Mesodermal cell (in vitro differentiated cells): ENCODE measurements at regions not wholly inside any gene's neighbourhood (a gene's known extent, or its start where the extent isn't known, plus 50 kb on each side); places are given as distances from the start of the nearest gene placed in this dataset.
"Not testable (repeated sequence)": the region's sequence is repeated elsewhere in the genome, so short reads cannot be mapped to it uniquely, and the experiment has no call there.

Experiments
- H3K27ac ChIP-seq: 2 replicates; pipeline ENCODE4 v1.7.0; 2013; ENCODE audit warnings: mild to moderate bottlenecking, low read depth, low read length, moderate library complexity; ENCODE audit not compliant: severe bottlenecking
- H3K36me3 ChIP-seq: 2 replicates; pipeline ENCODE4 v1.7.1; 2013; ENCODE audit warnings: mild to moderate bottlenecking, low read length, moderate library complexity; ENCODE audit not compliant: control insufficient read depth, insufficient read depth
- H3K4me1 ChIP-seq: one replicate; pipeline ENCODE4 v1.7.1; 2013; ENCODE audit warnings: mild to moderate bottlenecking, low read length; ENCODE audit not compliant: insufficient read depth, control insufficient read depth, poor library complexity, severe bottlenecking
- H3K4me3 ChIP-seq: 2 replicates; pipeline ENCODE4 v1.7.0; 2013; ENCODE audit warnings: low read length, control low read depth, mild to moderate bottlenecking; ENCODE audit not compliant: insufficient read depth, poor library complexity, severe bottlenecking; ENCODE audit errors: extremely low read depth
- H3K9me3 ChIP-seq: 2 replicates; pipeline ENCODE4 v1.7.1; 2013; ENCODE audit warnings: mild to moderate bottlenecking, low read length, moderate library complexity; ENCODE audit not compliant: control insufficient read depth
- WGBS, 2 experiments: methylation state at CpG; one replicate each; pipeline ENCODE4 v1.1.5; 2013; ENCODE audit warnings: missing lambda C conversion rate in 2 of 2; ENCODE audit not compliant: insufficient coverage in 2 of 2; 5-methylcytosine and 5-hydroxymethylcytosine counted together

DNA sequence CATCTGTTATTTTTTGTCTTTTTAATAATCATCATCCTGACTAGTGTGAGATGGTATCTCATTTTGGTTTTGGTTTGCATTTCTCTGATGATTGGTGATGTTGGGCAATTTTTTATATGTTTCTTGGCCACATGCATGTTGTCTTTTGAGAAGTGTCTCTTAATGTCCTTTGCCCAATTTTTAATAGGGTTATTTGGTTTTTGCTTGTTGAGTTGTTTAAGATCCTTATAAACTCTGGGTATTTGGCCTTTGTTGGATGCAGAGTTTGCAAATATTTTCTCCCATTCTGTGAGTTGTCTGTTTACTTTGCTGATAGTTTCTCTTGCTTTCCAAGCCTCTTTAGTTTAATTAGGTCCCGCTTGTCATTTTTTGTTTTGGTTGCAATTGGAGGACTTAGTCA is 152.1 kb upstream of the MED14 start:
- Histone ChIP-seq H3K4me3 (no peak overlapping the region), H3K36me3 (no peaks in the 10 kb centered on the region), H3K27ac (no peak overlapping the region), H3K4me1 (no peaks in the 10 kb centered on the region), H3K9me3 (no peaks in the 10 kb centered on the region)
- WGBS, 2 experiments, result no CpG with 5 or more reads among the region's 1 CpG

DNA sequence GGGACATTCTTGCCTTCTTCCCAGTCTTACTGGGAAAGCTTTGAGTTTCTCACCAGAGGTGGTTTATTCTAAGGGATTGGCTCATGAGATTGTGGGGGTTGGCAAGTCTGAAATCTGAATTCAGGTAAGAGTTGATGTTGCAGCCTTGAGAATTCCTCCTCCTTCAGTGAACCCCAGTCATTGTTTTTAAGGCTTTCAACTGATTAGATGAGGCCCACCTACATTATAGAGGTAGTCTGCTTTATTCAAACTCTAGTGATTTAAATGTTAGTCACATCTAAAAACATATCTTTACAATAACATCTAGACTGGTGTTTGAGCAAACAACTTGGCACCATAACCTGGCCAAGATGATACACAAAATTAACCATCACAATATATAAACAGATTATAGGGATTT is 156.5 kb upstream of the MED14 start:
- Histone ChIP-seq H3K4me1 (no peaks in the 10 kb centered on the region), H3K27ac (no peak overlapping the region), H3K4me3 (no peak overlapping the region), H3K36me3 (no peaks in the 10 kb centered on the region), H3K9me3 (no peaks in the 10 kb centered on the region)

DNA sequence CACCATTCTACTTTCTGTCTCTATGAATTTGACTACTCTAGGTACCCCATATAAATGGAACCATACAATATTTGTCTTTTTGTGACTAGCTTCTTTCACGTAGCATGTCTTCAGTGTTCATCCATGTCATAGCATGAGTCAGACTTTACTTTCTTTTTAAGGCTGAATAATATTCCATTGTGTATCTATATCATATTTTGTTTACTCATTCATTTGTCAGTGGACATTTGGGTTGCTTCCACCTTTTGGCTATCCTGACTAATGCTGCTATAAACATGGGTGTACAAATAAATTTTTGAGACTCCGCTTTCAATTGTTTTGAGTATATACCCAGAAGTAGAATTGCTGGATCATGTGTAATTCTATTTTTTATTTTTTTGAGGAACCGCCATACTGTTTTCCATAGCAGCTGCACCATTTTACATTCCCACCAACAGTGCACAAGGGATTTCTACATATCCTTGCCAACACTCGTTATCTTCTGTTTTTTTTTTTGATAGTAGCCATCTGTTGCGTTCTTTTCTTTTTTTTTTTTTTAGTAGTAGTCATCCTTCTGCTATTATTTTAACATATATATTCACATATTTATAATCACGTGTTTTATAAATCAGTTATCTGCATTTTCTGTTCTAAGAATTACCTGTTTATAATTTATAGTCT is 158.0 kb upstream of the MED14 start:
- Histone ChIP-seq H3K4me1 (no peaks in the 10 kb centered on the region), H3K4me3 (no peak overlapping the region), H3K36me3 (no peaks in the 10 kb centered on the region), H3K27ac (no peak overlapping the region), H3K9me3 (no peaks in the 10 kb centered on the region)
- no CpG with 5 or more reads among the region's 6 CpGs for WGBS, 2 experiments

DNA sequence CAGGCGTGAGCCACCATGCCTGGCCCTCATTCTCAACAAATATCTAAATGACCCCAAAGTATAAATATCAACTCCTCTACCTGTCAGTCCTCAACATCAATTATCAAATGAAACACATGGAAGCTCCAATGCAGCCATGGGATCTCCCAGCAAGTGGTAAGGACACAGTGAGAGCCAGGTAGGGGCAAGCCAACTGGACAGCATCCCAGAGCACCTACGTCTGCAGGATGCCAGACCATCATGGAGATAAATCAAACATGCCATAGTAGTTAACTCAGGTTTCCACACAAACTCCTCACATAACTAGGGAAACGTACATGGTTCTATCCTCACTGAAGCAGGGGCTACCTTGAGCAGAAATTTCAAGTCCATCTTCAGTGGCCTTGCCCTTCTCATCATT is 159.9 kb upstream of the MED14 start:
- no peaks in the 10 kb centered on the region for H3K9me3 ChIP-seq
- H3K4me1 ChIP-seq, result no peaks in the 10 kb centered on the region
- no peak overlapping the region for H3K4me3 ChIP-seq
- H3K27ac ChIP-seq, result no peak overlapping the region
- WGBS, 2 experiments, result 100% methylated on average over 1 of the region's 3 CpGs; no CpG with 5 or more reads in 1 of the 2 experiments
- no peaks in the 10 kb centered on the region for H3K36me3 ChIP-seq

DNA sequence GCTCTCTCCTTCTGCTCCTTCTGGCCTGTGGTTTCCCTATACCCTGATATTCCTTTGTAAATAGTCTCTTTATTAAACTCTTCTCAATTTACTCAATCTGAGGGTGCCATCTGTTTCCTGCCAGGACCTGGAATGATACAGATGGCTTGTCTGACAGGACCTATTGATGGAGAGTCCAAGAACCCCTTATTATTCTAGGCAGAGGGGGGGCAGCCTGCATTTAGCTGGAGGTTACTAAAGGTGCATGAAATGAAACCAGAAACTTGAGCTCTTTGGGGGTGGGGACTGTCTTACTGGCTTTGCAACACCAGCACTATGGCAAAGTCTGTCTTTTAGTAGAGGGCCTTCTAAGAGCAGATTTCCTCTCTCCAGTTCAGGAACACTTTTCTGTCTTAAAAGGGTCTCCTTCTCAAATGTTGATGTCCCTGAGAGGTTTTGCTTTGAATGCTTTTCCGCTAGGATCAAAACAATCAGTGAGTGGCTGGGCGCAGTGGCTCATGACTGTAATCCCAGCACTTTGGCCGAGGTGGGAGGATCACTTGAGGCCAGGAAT is 162.5 kb upstream of the MED14 start:
- no peak overlapping the region for H3K4me3 ChIP-seq
- H3K4me1 ChIP-seq, result no peaks in the 10 kb centered on the region
- 80% methylated on average over 2 of the region's 3 CpGs; no CpG with 5 or more reads in 1 of the 2 experiments for WGBS, 2 experiments
- no peaks in the 10 kb centered on the region for H3K36me3 ChIP-seq
- H3K27ac ChIP-seq, result no peak overlapping the region
- no peaks in the 10 kb centered on the region for H3K9me3 ChIP-seq

DNA sequence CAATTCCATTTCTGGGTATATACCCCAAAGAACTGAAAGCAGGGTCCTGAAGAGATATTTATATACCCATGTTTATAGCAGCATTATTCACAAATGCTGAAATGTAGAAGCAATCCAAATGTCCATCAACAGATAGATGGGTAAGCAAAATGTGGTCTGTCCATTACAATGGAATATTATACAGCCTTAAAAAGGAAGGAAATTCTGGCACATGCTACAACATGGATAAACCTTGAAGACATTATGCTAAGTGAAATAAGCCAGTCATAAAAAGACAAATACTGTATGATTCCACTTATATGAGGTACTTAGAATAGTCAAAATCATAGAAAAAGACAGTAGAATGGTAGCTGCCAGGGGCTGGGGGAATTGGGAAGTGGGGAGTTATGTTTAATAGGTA is 169.4 kb upstream of the MED14 start:
- not testable (repeated sequence) for H3K27ac ChIP-seq, H3K36me3 ChIP-seq, H3K9me3 ChIP-seq, H3K4me1 ChIP-seq, H3K4me3 ChIP-seq

DNA sequence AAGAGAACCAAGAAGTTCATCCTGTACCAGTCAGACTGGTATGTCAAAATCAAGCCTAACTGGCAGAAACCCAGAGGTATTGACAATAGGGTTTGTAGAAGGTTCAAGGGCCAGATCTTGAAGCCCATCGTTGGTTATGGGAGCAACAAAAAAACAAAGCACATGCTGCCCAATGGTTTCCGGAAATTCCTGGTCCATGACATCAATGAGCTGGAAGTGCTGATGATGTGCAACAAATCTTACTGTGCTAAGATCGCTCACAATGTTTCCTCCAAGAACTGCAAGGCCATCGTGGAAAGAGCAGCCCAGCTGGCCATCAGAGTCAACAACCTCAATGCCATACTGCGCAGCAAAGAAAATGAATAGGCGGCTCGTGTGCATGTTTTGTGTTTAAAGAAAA is 172.7 kb upstream of the MED14 start:
- Histone ChIP-seq H3K36me3 (no peaks in the 10 kb centered on the region), H3K9me3 (no peaks in the 10 kb centered on the region), H3K4me3 (no peak overlapping the region), H3K4me1 (no peaks in the 10 kb centered on the region), H3K27ac (no peak overlapping the region)
- WGBS, 2 experiments, result 80 to 94% methylated on average over 1 to 2 of the region's 7 CpGs

DNA sequence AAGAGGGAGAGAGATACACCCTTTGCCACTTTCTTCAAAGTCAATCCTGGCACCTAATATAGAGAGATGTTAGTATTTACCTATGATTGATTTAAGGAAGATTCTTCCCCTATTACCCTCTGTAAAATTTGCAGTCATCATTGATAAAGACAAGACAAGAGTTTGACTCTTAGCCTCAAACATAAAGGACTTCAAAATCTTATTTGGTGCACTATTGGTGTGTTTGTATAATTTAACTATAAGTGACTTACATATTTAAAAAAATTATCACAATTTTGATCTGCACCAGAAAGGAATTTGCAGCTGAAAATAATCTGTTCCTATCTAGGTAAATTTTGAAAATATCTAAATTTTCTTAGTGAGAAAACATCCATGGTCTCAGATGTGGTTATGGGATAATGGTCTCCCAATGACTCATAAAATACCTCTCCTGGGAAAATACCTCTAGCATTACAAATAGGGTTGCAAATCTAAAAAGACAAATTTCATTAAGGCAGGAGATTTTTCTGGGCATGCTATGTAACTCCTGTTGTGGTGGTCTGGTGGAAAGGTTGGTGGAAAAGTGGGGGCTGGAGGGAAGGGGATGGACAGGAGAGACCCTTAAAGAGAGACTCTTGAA is 173.6 kb upstream of the MED14 start:
- no peaks in the 10 kb centered on the region for H3K36me3 ChIP-seq
- H3K27ac ChIP-seq, result peak overlapping the region; percentile 58
- no peaks in the 10 kb centered on the region for H3K4me1 ChIP-seq
- H3K9me3 ChIP-seq, result no peaks in the 10 kb centered on the region
- H3K4me3 ChIP-seq, result no peak overlapping the region

DNA sequence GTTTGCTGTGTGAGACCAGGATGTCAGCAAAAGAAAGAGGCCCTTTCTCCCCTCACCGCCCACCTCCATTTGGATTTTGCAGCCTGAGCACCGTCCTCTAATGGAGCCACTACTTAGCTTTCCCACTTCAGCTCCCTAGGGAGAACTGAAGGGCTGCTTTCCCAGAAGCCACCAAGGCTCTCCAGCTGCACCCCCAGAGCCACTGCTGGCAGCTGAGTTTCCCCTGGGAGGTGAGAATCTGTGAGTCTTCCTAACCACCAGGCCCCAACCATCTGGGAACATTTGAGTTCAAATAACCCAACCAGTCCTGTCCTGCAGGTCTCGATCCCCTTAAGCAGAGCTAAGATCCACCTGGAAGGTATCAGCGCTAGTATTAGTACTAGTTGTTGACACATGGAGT is 173.1 kb upstream of the USP9X start:
- Histone ChIP-seq H3K9me3 (no peaks in the 10 kb centered on the region), H3K27ac (no peak overlapping the region)
- no CpG with 5 or more reads among the region's 4 CpGs for WGBS, 2 experiments

DNA sequence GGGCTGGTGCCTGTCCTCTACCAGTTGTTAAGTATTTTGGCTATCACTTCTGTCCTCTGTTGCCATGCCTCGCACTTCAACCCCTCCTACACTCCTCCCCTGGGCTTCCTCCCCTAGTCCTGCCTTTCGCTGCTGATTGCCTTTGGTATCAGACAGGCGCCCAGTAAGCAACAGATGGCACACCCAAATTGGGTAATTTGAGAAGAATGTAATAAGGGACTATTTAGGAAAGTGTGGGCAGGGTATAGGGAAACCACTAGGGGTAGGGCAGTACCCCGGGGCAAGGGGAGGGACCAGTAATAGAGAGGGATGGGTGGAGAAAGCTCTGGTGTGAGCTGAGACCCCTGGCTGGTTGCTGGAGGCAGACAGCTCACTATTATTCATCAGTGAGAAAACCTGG is 172.7 kb upstream of the USP9X start:
- 100% methylated on average over 1 of the region's 4 CpGs for WGBS, 2 experiments

More for the DNA sequence above, 173.1 kb upstream of the USP9X start:
- Histone ChIP-seq H3K4me1 (no peaks in the 10 kb centered on the region), H3K4me3 (no peak overlapping the region), H3K36me3 (no peaks in the 10 kb centered on the region)

DNA sequence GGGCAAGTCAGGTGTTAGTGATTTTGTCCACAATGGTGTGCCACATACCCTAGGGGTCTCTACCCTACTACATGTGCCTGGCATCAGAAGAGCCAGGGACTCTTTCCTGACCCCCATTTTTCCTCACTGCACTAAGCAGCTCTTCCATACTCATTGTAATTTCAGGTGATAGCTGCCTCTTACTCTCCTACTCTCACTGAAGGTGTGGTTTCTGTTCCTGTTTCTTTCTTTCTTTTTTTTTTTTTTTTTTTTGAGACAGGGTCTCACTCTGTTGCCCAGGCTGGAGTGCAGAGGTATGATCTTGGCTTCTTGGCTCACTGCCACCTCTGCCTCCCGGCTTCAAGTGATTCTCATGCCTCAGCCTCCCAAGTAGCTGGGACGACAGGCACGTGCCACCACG is 164.9 kb upstream of the USP9X start:
- Histone ChIP-seq H3K4me1 (peaks cover 4% of the 10 kb centered on the region), H3K9me3 (no peaks in the 10 kb centered on the region), H3K27ac (no peak overlapping the region), H3K4me3 (no peak overlapping the region), H3K36me3 (no peaks in the 10 kb centered on the region)
- WGBS, 2 experiments, result 100% methylated on average over 3 to 4 of the region's 4 CpGs

More for the DNA sequence above, 172.7 kb upstream of the USP9X start:
- H3K4me1 ChIP-seq, result no peaks in the 10 kb centered on the region
- no peak overlapping the region for H3K27ac ChIP-seq
- no peak overlapping the region for H3K4me3 ChIP-seq
- H3K9me3 ChIP-seq, result no peaks in the 10 kb centered on the region
- no peaks in the 10 kb centered on the region for H3K36me3 ChIP-seq
